Vagina (tissue), 2 donors: ENCODE measurements at regions not wholly inside any gene's neighbourhood (a gene's known extent, or its start where the extent isn't known, plus 50 kb on each side); places are given as distances from the start of the nearest gene placed in this dataset.

Experiments used
- DNase-seq, 2 donors: peaks; one replicate each; pipeline ENCODE4 v3.0.0-alpha.2; 2017; ENCODE audit errors: extremely low spot score in 2 of 2
- H3K27ac ChIP-seq: fragments of 200-600 bp; sonication (generic); one replicate; pipeline ENCODE4 v1.5.1; 2019
- H3K27me3 ChIP-seq: fragments of 200-600 bp; sonication (generic); one replicate; pipeline ENCODE4 v1.5.1; 2019
- H3K36me3 ChIP-seq, 2 donors: fragments of 200-600 bp; sonication (generic); one replicate each; pipeline ENCODE4 v1.5.1; 2017 to 2019
- H3K4me1 ChIP-seq: fragments of 200-600 bp; sonication (generic); one replicate; pipeline ENCODE4 v1.5.1; 2019
- H3K4me3 ChIP-seq, 2 donors: fragments of 200-600 bp; sonication (generic); 1 replicate in 1 of 2; 2 replicates in 1 of 2; pipeline ENCODE4 v1.5.1; 2016 to 2019
- H3K9me3 ChIP-seq: fragments of 200-600 bp; sonication (generic); one replicate; pipeline ENCODE4 v1.5.1; 2019
- CTCF ChIP-seq, 3 experiments: fragments of 450-650 bp in 2 of 3; fragments of 200-600 bp in 1 of 3; sonication (generic) in 1 of 3; IDR thresholded peaks; one replicate each; pipeline ENCODE4 v1.5.1; 2017 to 2019; ENCODE audit warnings: antibody characterized with exemption in 3 of 3, mild to moderate bottlenecking in 2 of 3, moderate library complexity in 2 of 3
- POLR2A ChIP-seq, 2 donors: fragments of 450-650 bp; IDR thresholded peaks; one replicate each; pipeline ENCODE4 v1.6.1; 2017; ENCODE audit warnings: antibody characterized with exemption in 2 of 2, mild to moderate bottlenecking in 2 of 2, moderate library complexity in 2 of 2
- POLR2AphosphoS5 ChIP-seq, 2 donors: sonication (generic); formaldehyde crosslinking; IDR thresholded peaks; one replicate each; pipeline ENCODE4 v1.9.0; 2017; ENCODE audit warnings: antibody characterized with exemption in 2 of 2, mild to moderate bottlenecking in 2 of 2, low read depth in 1 of 2; ENCODE audit not compliant: insufficient read depth in 1 of 2
- intact Hi-C: fragments of 100-400 bp; cut with DNase I; formaldehyde crosslinking; loops from one replicate; pipeline ENCODE4 v1.15.1; 2023

- no peak overlapping the region for H3K27ac ChIP-seq
- no peaks in the 10 kb centered on the region for H3K36me3 ChIP-seq
- TF ChIP-seq POLR2A (IDR thresholded peaks at IDR 0.05): no peak
- no peak for TF ChIP-seq CTCF (IDR thresholded peaks at IDR 0.05)
- no peak for TF ChIP-seq POLR2AphosphoS5 (IDR thresholded peaks at IDR 0.05; ENCODE audit: insufficient read depth in 1 of 2, low read depth in 1 of 2)
- H3K4me3 ChIP-seq: no peak overlapping the region
- no peaks in the 10 kb centered on the region for H3K4me1 ChIP-seq
- no peaks in the 10 kb centered on the region for H3K27me3 ChIP-seq
- intact Hi-C loops: no loop called here
- H3K9me3 ChIP-seq: no peaks in the 10 kb centered on the region
- DNase-seq: no peak
These were observed 96.2 kb upstream of the ARHGAP28 start for GRCh38 chr18:6633310-6633709.

GRCh38 chr18:6636091-6636490 is 93.4 kb upstream of the ARHGAP28 start:
- Histone ChIP-seq H3K4me3 (no peak overlapping the region), H3K36me3 (no peaks in the 10 kb centered on the region), H3K27ac (no peak overlapping the region), H3K9me3 (no peaks in the 10 kb centered on the region), H3K4me1 (no peaks in the 10 kb centered on the region), H3K27me3 (no peaks in the 10 kb centered on the region)
- intact Hi-C loops: no loop called here
- no peak for TF ChIP-seq POLR2A (IDR thresholded peaks at IDR 0.05)
- TF ChIP-seq POLR2AphosphoS5 (IDR thresholded peaks at IDR 0.05; ENCODE audit: insufficient read depth in 1 of 2, low read depth in 1 of 2): no peak
- no peak for TF ChIP-seq CTCF (IDR thresholded peaks at IDR 0.05)
- DNase-seq: no peak

GRCh38 chr18:6638447-6638846 is 91.1 kb upstream of the ARHGAP28 start:
- Histone ChIP-seq H3K4me1 (no peaks in the 10 kb centered on the region), H3K4me3 (no peak overlapping the region), H3K36me3 (no peaks in the 10 kb centered on the region), H3K27me3 (no peaks in the 10 kb centered on the region), H3K9me3 (no peaks in the 10 kb centered on the region), H3K27ac (no peak overlapping the region)
- no peak for TF ChIP-seq POLR2AphosphoS5 (IDR thresholded peaks at IDR 0.05; ENCODE audit: insufficient read depth in 1 of 2, low read depth in 1 of 2)
- intact Hi-C loops: no loop called here
- no peak for DNase-seq

GRCh38 chr18:6639305-6639704 is 90.2 kb upstream of the ARHGAP28 start:
- no peaks in the 10 kb centered on the region for H3K4me1 ChIP-seq
- no peaks in the 10 kb centered on the region for H3K9me3 ChIP-seq
- no peaks in the 10 kb centered on the region for H3K27me3 ChIP-seq
- TF ChIP-seq POLR2A (IDR thresholded peaks at IDR 0.05) (no peak), POLR2AphosphoS5 (IDR thresholded peaks at IDR 0.05; ENCODE audit: insufficient read depth in 1 of 2, low read depth in 1 of 2) (no peak), CTCF (IDR thresholded peaks at IDR 0.05) (no peak)
- H3K36me3 ChIP-seq: no peaks in the 10 kb centered on the region
- intact Hi-C loops: no loop called here
- no peak overlapping the region for H3K27ac ChIP-seq
- no peak for DNase-seq
- H3K4me3 ChIP-seq: no peak overlapping the region

- H3K4me3 ChIP-seq: no peak overlapping the region
- TF ChIP-seq CTCF (IDR thresholded peaks at IDR 0.05) (no peak), POLR2AphosphoS5 (IDR thresholded peaks at IDR 0.05; ENCODE audit: insufficient read depth in 1 of 2, low read depth in 1 of 2) (no peak), POLR2A (IDR thresholded peaks at IDR 0.05) (no peak)
- no peak overlapping the region for H3K27ac ChIP-seq
- H3K36me3 ChIP-seq: no peaks in the 10 kb centered on the region
- DNase-seq: no peak
- H3K27me3 ChIP-seq: no peaks in the 10 kb centered on the region
- H3K4me1 ChIP-seq: no peaks in the 10 kb centered on the region
- H3K9me3 ChIP-seq: no peaks in the 10 kb centered on the region
- intact Hi-C loops: no loop called here
These were observed 84.5 kb upstream of the ARHGAP28 start for GRCh38 chr18:6644836-6645627.
